NT2/D1 (cell line): ENCODE measurements at regions not wholly inside any gene's neighbourhood (a gene's known extent, or its start where the extent isn't known, plus 50 kb on each side); places are given as distances from the start of the nearest gene placed in this dataset.

Experiments used
- DNase-seq: peaks from one replicate; pipeline ENCODE4 v3.0.0-alpha.2; 2011; ENCODE audit warnings: low read depth, low spot score
- H3K27me3 ChIP-seq: 2 replicates; pipeline ENCODE4 v1.6.0; 2011; ENCODE audit warnings: mild to moderate bottlenecking; ENCODE audit not compliant: insufficient read length, insufficient read depth
- H3K36me3 ChIP-seq: 2 replicates; pipeline ENCODE4 v1.6.1; 2011; ENCODE audit warnings: mild to moderate bottlenecking, low read length, mixed read lengths; ENCODE audit not compliant: insufficient read depth, insufficient read length
- H3K4me1 ChIP-seq: 2 replicates; pipeline ENCODE4 v1.5.1; 2011; ENCODE audit not compliant: insufficient read depth, insufficient read length
- H3K4me3 ChIP-seq: 2 replicates; pipeline ENCODE4 v1.5.1; 2011; ENCODE audit warnings: low read depth; ENCODE audit not compliant: insufficient read length
- H3K9ac ChIP-seq: 2 replicates; pipeline ENCODE4 v1.6.0; 2011; ENCODE audit warnings: low read depth; ENCODE audit not compliant: insufficient read length
- H3K9me3 ChIP-seq: 2 replicates; pipeline ENCODE4 v1.5.1; 2011; ENCODE audit warnings: mild to moderate bottlenecking, low read length; ENCODE audit not compliant: insufficient read depth
- SUZ12 ChIP-seq: IDR thresholded peaks from 2 replicates; pipeline ENCODE4 v1.6.1; 2011; ENCODE audit not compliant: insufficient read length, insufficient read depth; ENCODE audit errors: extremely low read depth
- YY1 ChIP-seq: IDR thresholded peaks from 2 replicates; pipeline ENCODE4 v1.6.1; 2011; ENCODE audit not compliant: insufficient read length, insufficient read depth
- ZNF274 ChIP-seq: IDR thresholded peaks from 2 replicates; pipeline ENCODE4 v1.6.1; 2011; ENCODE audit warnings: mild to moderate bottlenecking, low read depth, low read length

DNA sequence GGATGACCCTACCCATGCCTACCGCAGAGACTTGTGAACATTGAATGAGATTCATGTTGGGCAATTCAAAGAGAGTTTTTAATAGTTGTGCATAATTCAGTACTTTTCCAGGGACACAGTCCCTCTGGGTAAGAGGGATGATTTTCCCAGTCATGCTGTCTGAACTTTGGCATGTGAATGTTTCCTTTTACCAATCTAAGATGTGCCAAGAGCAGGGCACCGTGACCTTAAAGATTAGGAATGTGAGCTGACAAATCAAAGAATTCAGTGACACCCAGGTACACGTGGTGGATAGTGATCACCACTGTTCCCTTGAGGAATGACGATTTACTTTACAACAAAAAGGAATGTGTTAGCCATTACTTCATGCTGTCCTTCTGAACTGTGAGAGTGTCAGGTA lies 515.6 kb downstream of the PPARGC1A start:
- Histone ChIP-seq H3K36me3 (no peaks in the 10 kb centered on the region), H3K9me3 (no peaks in the 10 kb centered on the region; the same call in 1 of the 2 replicates), H3K27me3 (no peaks in the 10 kb centered on the region), H3K4me3 (no peak overlapping the region), H3K4me1 (no peaks in the 10 kb centered on the region), H3K9ac (no peak overlapping the region)
- no peak for TF ChIP-seq ZNF274
- no peak for TF ChIP-seq SUZ12
- TF ChIP-seq YY1: no peak
- DNase-seq: no peak

DNA sequence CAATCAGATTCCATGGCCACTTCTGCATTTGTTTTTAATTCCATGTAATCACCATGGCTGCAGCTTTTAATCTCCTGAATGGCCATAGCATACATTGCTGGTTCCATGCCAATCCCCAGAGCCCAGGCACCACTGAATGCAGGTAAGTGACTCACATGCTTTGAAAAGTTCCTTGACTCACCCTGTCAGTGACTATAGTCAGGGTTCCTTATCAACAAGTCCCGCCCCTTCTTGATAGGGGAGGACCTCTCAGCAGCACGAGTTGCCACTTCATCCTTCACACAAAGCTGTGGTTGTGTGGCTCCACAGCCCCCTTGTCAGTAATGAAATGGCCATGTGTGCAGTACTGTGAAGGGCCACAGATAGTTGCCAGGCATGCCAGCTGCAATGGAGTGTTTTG lies 516.6 kb downstream of the PPARGC1A start:
- no peak overlapping the region for H3K9ac ChIP-seq
- DNase-seq: no peak
- H3K4me3 ChIP-seq: no peak overlapping the region
- H3K9me3 ChIP-seq: no peaks in the 10 kb centered on the region
- no peaks in the 10 kb centered on the region for H3K27me3 ChIP-seq
- H3K4me1 ChIP-seq: no peaks in the 10 kb centered on the region
- no peaks in the 10 kb centered on the region for H3K36me3 ChIP-seq
- TF ChIP-seq YY1 (no peak), SUZ12 (no peak), ZNF274 (no peak)

DNA sequence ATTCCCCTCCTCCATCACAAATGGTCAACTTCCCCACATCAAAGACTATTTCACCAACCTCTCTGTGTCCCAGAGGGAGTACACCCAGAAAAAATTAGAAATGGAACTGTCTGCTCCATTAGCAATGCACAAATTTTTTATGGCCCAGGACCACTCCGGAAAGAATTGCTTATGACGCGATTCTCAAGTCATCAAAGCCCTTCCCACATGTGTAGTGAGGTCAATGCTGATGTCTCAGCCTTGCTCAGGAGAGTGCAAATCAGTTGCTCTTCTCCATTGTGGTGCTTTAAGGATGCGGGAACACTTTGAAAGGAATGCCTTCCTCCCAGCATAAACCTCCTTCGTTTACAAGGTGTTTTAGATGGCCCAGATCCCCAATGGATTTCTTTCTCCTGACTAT lies 518.3 kb downstream of the PPARGC1A start:
- no peak overlapping the region for H3K9ac ChIP-seq
- no peaks in the 10 kb centered on the region for H3K4me1 ChIP-seq
- no peaks in the 10 kb centered on the region for H3K36me3 ChIP-seq
- no peaks in the 10 kb centered on the region for H3K27me3 ChIP-seq
- TF ChIP-seq SUZ12 (no peak), YY1 (no peak), ZNF274 (no peak)
- no peak for DNase-seq
- no peaks in the 10 kb centered on the region for H3K9me3 ChIP-seq
- H3K4me3 ChIP-seq: no peak overlapping the region

DNA sequence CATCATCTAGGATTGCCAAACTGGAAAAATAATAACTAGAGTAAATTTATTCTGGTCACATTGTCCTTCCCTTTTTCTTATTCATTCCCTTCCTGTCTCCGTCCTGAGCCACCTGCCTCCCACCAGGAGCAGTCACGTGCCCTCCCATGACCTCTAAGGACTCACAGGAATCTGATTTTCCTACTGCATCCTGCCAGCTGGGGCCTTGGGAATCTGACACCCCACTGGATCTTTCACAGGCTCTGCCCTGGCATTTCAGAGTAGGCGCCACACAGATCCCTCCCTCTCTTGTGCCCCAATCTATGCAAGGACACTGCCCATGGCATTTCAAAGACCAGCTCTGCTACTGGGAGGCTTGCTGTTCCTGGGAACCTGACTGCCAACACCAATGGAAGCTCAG lies 520.5 kb downstream of the PPARGC1A start:
- no peak for DNase-seq
- H3K4me3 ChIP-seq: no peak overlapping the region
- no peaks in the 10 kb centered on the region for H3K4me1 ChIP-seq
- H3K27me3 ChIP-seq: no peaks in the 10 kb centered on the region
- H3K36me3 ChIP-seq: no peaks in the 10 kb centered on the region
- H3K9me3 ChIP-seq: no peaks in the 10 kb centered on the region
- H3K9ac ChIP-seq: no peak overlapping the region
- TF ChIP-seq YY1: no peak
- TF ChIP-seq SUZ12: no peak
- TF ChIP-seq ZNF274: no peak

DNA sequence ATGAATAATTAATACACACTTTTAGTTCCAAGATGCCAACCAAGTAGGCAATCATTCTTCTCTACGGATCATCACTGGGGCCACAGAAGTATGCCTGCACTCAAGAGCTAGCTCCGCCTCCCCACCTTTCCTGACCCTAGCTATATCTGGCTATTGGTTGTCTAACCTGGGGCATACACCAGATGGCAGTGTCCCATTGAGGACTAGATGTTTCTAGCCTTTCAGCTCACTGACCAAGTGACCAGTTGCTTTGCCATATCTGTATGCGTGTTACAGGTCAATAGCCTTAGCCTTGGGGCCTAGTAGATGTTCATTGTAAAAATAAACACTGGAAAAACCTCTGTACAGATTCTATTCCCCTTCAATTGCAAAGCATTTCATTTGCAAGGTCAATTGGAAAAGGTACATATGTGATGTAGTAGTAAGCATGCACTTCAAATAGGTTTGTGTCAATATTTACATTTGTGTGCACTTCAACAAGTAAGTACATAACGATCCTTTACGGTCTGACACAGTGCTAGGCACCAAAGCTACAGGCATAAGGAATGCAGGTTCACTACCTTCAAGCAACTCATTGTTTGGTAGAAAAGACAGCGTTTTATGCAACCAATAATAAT lies 521.7 kb downstream of the PPARGC1A start:
- DNase-seq: no peak
- no peak overlapping the region for H3K9ac ChIP-seq

DNA sequence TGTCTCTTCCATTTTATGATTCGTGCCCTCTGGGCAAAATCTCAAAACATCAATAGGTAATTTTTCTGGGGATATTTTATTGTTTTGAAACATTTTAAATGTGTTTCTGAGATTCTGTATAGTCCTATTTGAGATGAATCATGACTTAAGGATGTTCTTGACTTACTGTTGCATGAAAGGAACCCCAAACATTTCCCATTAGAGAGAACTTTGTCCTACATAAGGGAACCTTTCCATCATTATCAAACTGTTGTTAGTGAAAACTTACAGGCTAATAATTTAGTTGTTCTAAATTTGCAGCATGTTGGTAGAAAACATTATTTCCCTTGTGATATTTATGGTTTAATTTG lies 523.3 kb downstream of the PPARGC1A start:
- Histone ChIP-seq H3K27me3 (no peaks in the 10 kb centered on the region), H3K4me1 (no peaks in the 10 kb centered on the region), H3K4me3 (no peak overlapping the region), H3K36me3 (no peaks in the 10 kb centered on the region), H3K9ac (no peak overlapping the region), H3K9me3 (no peaks in the 10 kb centered on the region)
- TF ChIP-seq SUZ12: no peak
- TF ChIP-seq YY1: no peak
- TF ChIP-seq ZNF274: no peak
- no peak for DNase-seq

More for the DNA sequence above, 521.7 kb downstream of the PPARGC1A start:
- H3K4me1 ChIP-seq: no peaks in the 10 kb centered on the region
- H3K27me3 ChIP-seq: no peaks in the 10 kb centered on the region
- no peak overlapping the region for H3K4me3 ChIP-seq
- no peaks in the 10 kb centered on the region for H3K9me3 ChIP-seq
- TF ChIP-seq ZNF274 (no peak), YY1 (no peak), SUZ12 (no peak)
- no peaks in the 10 kb centered on the region for H3K36me3 ChIP-seq

DNA sequence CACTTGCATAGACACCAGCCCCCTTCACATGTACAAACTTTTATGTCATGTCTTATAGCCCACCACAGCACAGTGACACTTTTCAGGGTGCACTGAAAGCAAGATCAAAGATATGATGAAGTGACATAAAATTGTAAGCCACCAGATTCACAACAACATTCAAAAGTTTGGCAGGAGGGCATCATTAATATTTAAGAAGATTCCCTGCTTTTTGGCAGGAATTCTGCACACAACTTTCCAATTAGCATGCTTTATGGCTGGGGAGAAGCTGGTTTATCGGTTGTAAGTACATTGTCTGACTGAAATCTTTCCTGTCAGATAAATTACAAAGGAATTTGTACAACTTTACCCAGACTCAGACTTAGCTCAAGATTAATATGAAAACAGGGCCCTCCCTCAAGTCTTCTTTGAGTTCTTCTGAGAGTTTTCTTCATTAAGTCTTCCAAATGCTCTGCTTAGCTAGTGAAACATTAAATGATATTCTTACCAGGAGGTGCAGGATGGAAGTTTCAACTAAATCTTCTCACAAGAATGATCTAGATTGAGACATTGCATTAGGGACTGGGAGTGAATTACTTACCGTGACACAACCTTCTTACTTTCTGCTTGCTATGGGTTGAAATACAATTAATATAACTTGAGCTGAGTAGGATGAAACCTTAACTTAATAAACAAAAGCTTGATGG lies 523.8 kb downstream of the PPARGC1A start:
- Histone ChIP-seq H3K4me1 (no peaks in the 10 kb centered on the region), H3K36me3 (no peaks in the 10 kb centered on the region), H3K9ac (no peak overlapping the region), H3K4me3 (no peak overlapping the region), H3K27me3 (no peaks in the 10 kb centered on the region), H3K9me3 (no peaks in the 10 kb centered on the region)
- TF ChIP-seq SUZ12 (no peak), YY1 (no peak), ZNF274 (no peak)
- DNase-seq: no peak
